ENCODE measurements at regions not wholly inside any gene's neighbourhood (a gene's known extent, or its start where the extent isn't known, plus 50 kb on each side); places are given as distances from the start of the nearest gene placed in this dataset.

- POLR2A ChIA-PET = no interaction called here
Observed at GRCh38 chr19:28634837-28635236, 578.1 kb downstream of the UQCRFS1 start.

GRCh38 chr19:28634019-28634328 lies 579.0 kb downstream of the UQCRFS1 start:
- DNase-seq (ENCODE audit: extremely low spot score) = no peak
- TF ChIP-seq ARNT (IDR thresholded peaks at IDR 0.05) (no peak), SP1 (IDR thresholded peaks at IDR 0.05) (no peak), L3MBTL2 (conservative IDR thresholded peaks at IDR 0.05) (no peak), SUZ12 (IDR thresholded peaks at IDR 0.05) (no peak), TARDBP (IDR thresholded peaks at IDR 0.05) (no peak), PKNOX1 (IDR thresholded peaks at IDR 0.05) (no peak), FOXK2 (IDR thresholded peaks at IDR 0.05) (no peak), CTBP1 (IDR thresholded peaks at IDR 0.05; ENCODE audit: borderline replicate concordance) (no peak), FOXA1 (IDR thresholded peaks at IDR 0.05) (no peak), HDGF (IDR thresholded peaks at IDR 0.05; ENCODE audit: borderline replicate concordance) (no peak), ZNF384 (IDR thresholded peaks at IDR 0.05) (no peak), NFRKB (IDR thresholded peaks at IDR 0.05) (no peak), BHLHE40 (IDR thresholded peaks at IDR 0.05; ENCODE audit: borderline replicate concordance) (no peak), ELF4 (IDR thresholded peaks at IDR 0.05) (no peak), LEF1 (IDR thresholded peaks at IDR 0.05; ENCODE audit: borderline replicate concordance) (no peak), FOXM1 (IDR thresholded peaks at IDR 0.05; ENCODE audit: borderline replicate concordance) (no peak)
- POLR2A ChIA-PET = no interaction called here
- CTCF ChIA-PET = interaction anchor here (0.6 to 1.3 kb wide), 6 partner anchors 18 to 296 kb away, joined by 3 to 4 read pairs (median 3); no protein-coding TSS in a partner anchor

More at GRCh38 chr19:28634837-28635236, 578.1 kb downstream of the UQCRFS1 start:
- TF ChIP-seq SUZ12 (IDR thresholded peaks at IDR 0.05) (no peak), ELF4 (IDR thresholded peaks at IDR 0.05) (no peak), FOXM1 (IDR thresholded peaks at IDR 0.05; ENCODE audit: borderline replicate concordance) (no peak), L3MBTL2 (conservative IDR thresholded peaks at IDR 0.05) (no peak), FOXK2 (IDR thresholded peaks at IDR 0.05) (no peak), CTBP1 (IDR thresholded peaks at IDR 0.05; ENCODE audit: borderline replicate concordance) (no peak), NFRKB (IDR thresholded peaks at IDR 0.05) (no peak), SP1 (IDR thresholded peaks at IDR 0.05) (no peak), LEF1 (IDR thresholded peaks at IDR 0.05; ENCODE audit: borderline replicate concordance) (no peak), BHLHE40 (IDR thresholded peaks at IDR 0.05; ENCODE audit: borderline replicate concordance) (no peak), ARNT (IDR thresholded peaks at IDR 0.05) (no peak)
- DNase-seq (ENCODE audit: extremely low spot score) = no peak
- CTCF ChIA-PET = interaction anchor here (0.9 kb wide), 1 partner anchor 196 kb away, joined by 3 read pairs; no protein-coding TSS in a partner anchor

- ChIA-PET POLR2A (no interaction called here), CTCF (interaction anchor here (0.6 to 1.3 kb wide), 8 partner anchors 19 to 615 kb away, joined by 3 to 4 read pairs (median 3); no protein-coding TSS in a partner anchor)
- TF ChIP-seq FOXM1 (IDR thresholded peaks at IDR 0.05; ENCODE audit: borderline replicate concordance) (no peak), HDGF (IDR thresholded peaks at IDR 0.05; ENCODE audit: borderline replicate concordance) (no peak), CTBP1 (IDR thresholded peaks at IDR 0.05; ENCODE audit: borderline replicate concordance) (no peak), SP1 (IDR thresholded peaks at IDR 0.05) (no peak), ELF4 (IDR thresholded peaks at IDR 0.05) (no peak), BHLHE40 (IDR thresholded peaks at IDR 0.05; ENCODE audit: borderline replicate concordance) (no peak), ZNF384 (IDR thresholded peaks at IDR 0.05) (no peak), LEF1 (IDR thresholded peaks at IDR 0.05; ENCODE audit: borderline replicate concordance) (no peak), SUZ12 (IDR thresholded peaks at IDR 0.05) (no peak), FOXK2 (IDR thresholded peaks at IDR 0.05) (no peak), L3MBTL2 (conservative IDR thresholded peaks at IDR 0.05) (no peak), NFRKB (IDR thresholded peaks at IDR 0.05) (no peak)
- peak; percentile 18 for DNase-seq (ENCODE audit: extremely low spot score)
Observed at GRCh38 chr19:28633319-28634018, 579.5 kb downstream of the UQCRFS1 start.

- ChIA-PET POLR2A (no interaction called here), CTCF (interaction anchor here (0.6 kb wide), 1 partner anchor 146 kb away, joined by 4 read pairs; no protein-coding TSS in a partner anchor)
- DNase-seq (ENCODE audit: extremely low spot score) = no peak
- TF ChIP-seq ZNF384 (IDR thresholded peaks at IDR 0.05) (no peak), BHLHE40 (IDR thresholded peaks at IDR 0.05; ENCODE audit: borderline replicate concordance) (no peak), TARDBP (IDR thresholded peaks at IDR 0.05) (no peak), SUZ12 (IDR thresholded peaks at IDR 0.05) (no peak), HDGF (IDR thresholded peaks at IDR 0.05; ENCODE audit: borderline replicate concordance) (no peak), NFRKB (IDR thresholded peaks at IDR 0.05) (no peak), ELF4 (IDR thresholded peaks at IDR 0.05) (no peak), L3MBTL2 (conservative IDR thresholded peaks at IDR 0.05) (no peak), FOXM1 (IDR thresholded peaks at IDR 0.05; ENCODE audit: borderline replicate concordance) (no peak), CTBP1 (IDR thresholded peaks at IDR 0.05; ENCODE audit: borderline replicate concordance) (no peak), ARNT (IDR thresholded peaks at IDR 0.05) (no peak), PKNOX1 (IDR thresholded peaks at IDR 0.05) (no peak), FOXK2 (IDR thresholded peaks at IDR 0.05) (no peak), LEF1 (IDR thresholded peaks at IDR 0.05; ENCODE audit: borderline replicate concordance) (no peak)
Observed at GRCh38 chr19:28632371-28633080, 580.4 kb downstream of the UQCRFS1 start.

- ChIA-PET CTCF (interaction anchor here (0.8 kb wide), 1 partner anchor 165 kb away, joined by 3 read pairs; no protein-coding TSS in a partner anchor), POLR2A (no interaction called here)
- no peak for TF ChIP-seq PKNOX1 (IDR thresholded peaks at IDR 0.05)
- TF ChIP-seq FOXA1 (IDR thresholded peaks at IDR 0.05) = no peak
- no peak for TF ChIP-seq SP1 (IDR thresholded peaks at IDR 0.05)
- no peak for TF ChIP-seq FOXK2 (IDR thresholded peaks at IDR 0.05)
- no peak for TF ChIP-seq LEF1 (IDR thresholded peaks at IDR 0.05; ENCODE audit: borderline replicate concordance)
- TF ChIP-seq ARNT (IDR thresholded peaks at IDR 0.05) = no peak
- no peak for TF ChIP-seq ZNF384 (IDR thresholded peaks at IDR 0.05)
- TF ChIP-seq SUZ12 (IDR thresholded peaks at IDR 0.05) = no peak
- TF ChIP-seq TARDBP (IDR thresholded peaks at IDR 0.05) = no peak
- TF ChIP-seq ELF4 (IDR thresholded peaks at IDR 0.05) = no peak
- TF ChIP-seq NFRKB (IDR thresholded peaks at IDR 0.05) = no peak
- TF ChIP-seq BHLHE40 (IDR thresholded peaks at IDR 0.05; ENCODE audit: borderline replicate concordance) = no peak
- no peak for TF ChIP-seq FOXM1 (IDR thresholded peaks at IDR 0.05; ENCODE audit: borderline replicate concordance)
- TF ChIP-seq L3MBTL2 (conservative IDR thresholded peaks at IDR 0.05) = no peak
- TF ChIP-seq CTBP1 (IDR thresholded peaks at IDR 0.05; ENCODE audit: borderline replicate concordance) = no peak
- no peak for TF ChIP-seq HDGF (IDR thresholded peaks at IDR 0.05; ENCODE audit: borderline replicate concordance)
- no peak for DNase-seq (ENCODE audit: extremely low spot score)
Observed at GRCh38 chr19:28631961-28632360, 581.0 kb downstream of the UQCRFS1 start.
